HL-60 (cell line): ENCODE measurements at regions not wholly inside any gene's neighbourhood (a gene's known extent, or its start where the extent isn't known, plus 50 kb on each side); places are given as distances from the start of the nearest gene placed in this dataset.

ENCODE experiments used
- GABPA ChIP-seq: IDR thresholded peaks from 2 replicates; pipeline ENCODE4 v1.6.1; 2012; ENCODE audit warnings: low read depth
- POLR2AphosphoS5 ChIP-seq: IDR thresholded peaks from 2 replicates; pipeline ENCODE4 v1.6.1; 2012; ENCODE audit warnings: low read depth
- TF ChIP-seq, protein P1 (sequence below): IDR thresholded peaks from one replicate; pipeline ENCODE4 v1.5.1; 2011; ENCODE audit warnings: low read length, control low read depth, inconsistent platforms; ENCODE audit not compliant: insufficient read depth

DNA sequence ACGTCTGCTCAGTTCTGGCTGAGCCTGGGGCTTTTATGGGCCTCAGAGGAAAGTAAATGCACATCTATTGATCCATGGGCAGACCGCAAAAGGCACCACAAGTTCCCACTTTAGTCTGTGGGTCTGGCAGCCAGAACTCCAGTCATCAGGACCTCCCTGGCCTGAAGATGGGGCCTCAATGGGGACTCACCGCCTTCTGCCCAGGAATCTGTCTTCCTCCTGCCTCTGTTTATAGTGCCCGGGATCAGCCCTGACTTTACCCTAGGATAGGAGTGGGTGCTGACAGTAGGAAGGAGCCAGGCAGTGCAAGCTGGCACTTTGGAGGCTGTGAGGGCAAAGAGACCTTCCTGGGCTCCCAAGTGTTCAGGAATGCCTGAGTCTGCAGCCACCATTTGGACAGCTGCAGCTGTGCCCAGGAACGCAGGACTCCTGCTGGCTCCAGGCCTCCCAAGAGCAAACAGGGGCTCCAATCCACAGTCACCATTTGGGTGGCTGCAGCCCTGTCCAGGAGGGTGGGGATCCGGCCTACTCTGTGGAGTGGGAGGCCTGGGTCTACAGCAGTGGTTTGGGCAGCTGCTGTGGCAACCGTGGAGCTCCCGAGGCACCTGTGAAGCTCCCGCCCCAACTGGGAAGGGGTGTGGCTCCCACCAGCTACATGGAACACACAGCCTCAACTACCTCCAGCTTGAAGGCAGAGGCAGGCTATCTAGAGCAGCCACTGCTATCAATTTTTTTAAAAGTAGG lies 1440.9 kb upstream of the ADGRL3 start:
- TF ChIP-seq, protein P1, sequence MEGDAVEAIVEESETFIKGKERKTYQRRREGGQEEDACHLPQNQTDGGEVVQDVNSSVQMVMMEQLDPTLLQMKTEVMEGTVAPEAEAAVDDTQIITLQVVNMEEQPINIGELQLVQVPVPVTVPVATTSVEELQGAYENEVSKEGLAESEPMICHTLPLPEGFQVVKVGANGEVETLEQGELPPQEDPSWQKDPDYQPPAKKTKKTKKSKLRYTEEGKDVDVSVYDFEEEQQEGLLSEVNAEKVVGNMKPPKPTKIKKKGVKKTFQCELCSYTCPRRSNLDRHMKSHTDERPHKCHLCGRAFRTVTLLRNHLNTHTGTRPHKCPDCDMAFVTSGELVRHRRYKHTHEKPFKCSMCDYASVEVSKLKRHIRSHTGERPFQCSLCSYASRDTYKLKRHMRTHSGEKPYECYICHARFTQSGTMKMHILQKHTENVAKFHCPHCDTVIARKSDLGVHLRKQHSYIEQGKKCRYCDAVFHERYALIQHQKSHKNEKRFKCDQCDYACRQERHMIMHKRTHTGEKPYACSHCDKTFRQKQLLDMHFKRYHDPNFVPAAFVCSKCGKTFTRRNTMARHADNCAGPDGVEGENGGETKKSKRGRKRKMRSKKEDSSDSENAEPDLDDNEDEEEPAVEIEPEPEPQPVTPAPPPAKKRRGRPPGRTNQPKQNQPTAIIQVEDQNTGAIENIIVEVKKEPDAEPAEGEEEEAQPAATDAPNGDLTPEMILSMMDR, result no peak
- TF ChIP-seq GABPA, result no peak
- no peak for TF ChIP-seq POLR2AphosphoS5
